GM12878 (cell line): ENCODE measurements at regions not wholly inside any gene's neighbourhood (a gene's known extent, or its start where the extent isn't known, plus 50 kb on each side); places are given as distances from the start of the nearest gene placed in this dataset.

ENCODE experiments used
- ATAC-seq: fragments of 200-7000 bp; cut with Tn5 transposase; 3 replicates; pipeline ENCODE4 v1.9.1; 2020; ENCODE audit warnings: mild to moderate bottlenecking, moderate library complexity
- BruUV-seq: library from RNA; stranded (reverse); fragments of 400-500 nt; replicated peaks from 2 replicates; lab custom pipeline; 2021; lab: Mats Ljungman, UMichigan
- CTCF ChIA-PET: fragments of 300-600 bp; sonication (Branson Sonifier 250); formaldehyde crosslinking; extraction: SDS; loops from one replicate; lab custom pipeline; 2021; ENCODE audit warnings: inconsistent platforms; lab: Yijun Ruan, JAX
- POLR2A ChIA-PET: fragments of 350-600 bp; formaldehyde crosslinking; extraction: SDS; loops from one replicate; lab custom pipeline; 2021; ENCODE audit warnings: inconsistent platforms; lab: Charles Lee
- RAD21 ChIA-PET: fragments of 300-600 bp; sonication (Branson Sonifier 250); formaldehyde crosslinking; loops from one replicate; lab custom pipeline; 2023; ENCODE audit warnings: antibody characterized with exemption; ENCODE audit not compliant: unreplicated experiment; lab: Charles Lee
- SMC1A ChIA-PET: fragments of 300-600 bp; sonication (Branson Sonifier 250); formaldehyde crosslinking; loops from one replicate; lab custom pipeline; 2023; ENCODE audit not compliant: unreplicated experiment, uncharacterized antibody; lab: Charles Lee
- DNase-seq: peaks from one replicate; pipeline ENCODE4 v3.0.0-alpha.2; 2011; ENCODE audit warnings: low read depth, low spot score
- FAIRE-seq: peaks from 3 replicates; lab custom pipeline; 2011; peaks lifted over from hg19 to GRCh38; lab: Jason Lieb, UNC
- H2AFZ ChIP-seq: 2 replicates; pipeline ENCODE4 v1.6.0; 2011; ENCODE audit warnings: low read depth, low read length, control low read depth; ENCODE audit not compliant: control insufficient read depth
- H3K27ac ChIP-seq: 2 replicates; pipeline ENCODE4 v1.5.1; 2011; ENCODE audit warnings: control low read depth; ENCODE audit not compliant: control insufficient read depth, insufficient read depth
- H3K27me3 ChIP-seq, 2 experiments: replicated peaks in 1 of 2; 2 replicates each; pipeline versions ENCODE4 v1.6.0 to v1.6.1; 2011; ENCODE audit warnings: low read length in 1 of 2; ENCODE audit not compliant: control insufficient read depth in 2 of 2, insufficient read depth in 2 of 2
- H3K36me3 ChIP-seq, 2 experiments: 2 replicates each; pipeline ENCODE4 v1.5.1; 2011; ENCODE audit warnings: low read length in 1 of 2; ENCODE audit not compliant: control insufficient read depth in 2 of 2, insufficient read depth in 2 of 2
- H3K4me1 ChIP-seq: 2 replicates; pipeline ENCODE4 v1.6.1; 2011; ENCODE audit warnings: mild to moderate bottlenecking, low read length, moderate library complexity, mixed read lengths; ENCODE audit not compliant: control insufficient read depth, insufficient read depth
- H3K4me2 ChIP-seq: 2 replicates; pipeline ENCODE4 v1.6.0; 2011; ENCODE audit warnings: control low read depth; ENCODE audit not compliant: control insufficient read depth, insufficient read depth
- H3K4me3 ChIP-seq: fragments of 200-600 bp; sonication (generic); 2 replicates; pipeline ENCODE4 v1.5.1; 2016
- H3K79me2 ChIP-seq: 2 replicates; pipeline ENCODE4 v1.6.0; 2011; ENCODE audit warnings: low read length; ENCODE audit not compliant: control insufficient read depth, insufficient read depth
- H3K9ac ChIP-seq: 2 replicates; pipeline ENCODE4 v1.8.0; 2011; ENCODE audit warnings: low read length, control low read depth, mixed read lengths; ENCODE audit not compliant: control insufficient read depth, insufficient read depth
- H3K9me3 ChIP-seq: replicated peaks from 3 replicates; pipeline ENCODE4 v1.5.1; 2011; ENCODE audit warnings: mild to moderate bottlenecking, low read length; ENCODE audit not compliant: control insufficient read depth, insufficient read depth
- H4K20me1 ChIP-seq: 2 replicates; pipeline ENCODE4 v1.6.0; 2011; ENCODE audit not compliant: control insufficient read depth, insufficient read depth
- CHD2 ChIP-seq: IDR thresholded peaks from 2 replicates; pipeline ENCODE4 v1.6.1; 2011; ENCODE audit warnings: low read depth, low read length, improper control_type of control experiment, borderline replicate concordance
- E4F1 ChIP-seq: fragments of 450-650 bp; IDR thresholded peaks from 2 replicates; pipeline ENCODE4 v1.6.1; 2018; ENCODE audit warnings: borderline replicate concordance, mild to moderate bottlenecking; ENCODE audit not compliant: partially characterized antibody
- NKRF ChIP-seq: fragments of 450-650 bp; conservative IDR thresholded peaks from 2 replicates; pipeline ENCODE4 v1.6.1; 2017; ENCODE audit warnings: mild to moderate bottlenecking, moderate library complexity
- POLR2AphosphoS5 ChIP-seq: IDR thresholded peaks from 2 replicates; pipeline ENCODE4 v1.6.1; 2011; ENCODE audit warnings: mild to moderate bottlenecking, low read length, inconsistent platforms
- RFX5 ChIP-seq: IDR thresholded peaks from 2 replicates; pipeline ENCODE4 v1.6.1; 2011; ENCODE audit warnings: low read depth, low read length, improper control_type of control experiment
- SP1 ChIP-seq: IDR thresholded peaks from one replicate; pipeline ENCODE4 v1.6.1; 2011; ENCODE audit warnings: low read depth, low read length
- TBL1XR1 ChIP-seq: IDR thresholded peaks from 2 replicates; pipeline ENCODE4 v1.6.1; 2012; ENCODE audit warnings: low read depth, low read length, improper control_type of control experiment
- WRNIP1 ChIP-seq: IDR thresholded peaks from 2 replicates; pipeline ENCODE4 v1.6.1; 2011; ENCODE audit warnings: low read depth, low read length, improper control_type of control experiment, borderline replicate concordance
- ZBTB33 ChIP-seq: fragments of 450-650 bp; IDR thresholded peaks from 2 replicates; pipeline ENCODE4 v1.6.1; 2017; ENCODE audit warnings: mild to moderate bottlenecking
- ZNF384 ChIP-seq: IDR thresholded peaks from 2 replicates; pipeline ENCODE4 v1.6.1; 2012; ENCODE audit warnings: low read depth, mild to moderate bottlenecking, low read length, improper control_type of control experiment, borderline replicate concordance
- ZNF687 ChIP-seq: fragments of 450-650 bp; IDR thresholded peaks from 2 replicates; pipeline ENCODE4 v1.6.1; 2017; ENCODE audit warnings: mild to moderate bottlenecking, moderate library complexity
- WGBS: methylation state at CpG from one replicate; pipeline ENCODE4 v1.1.6; 2016; ENCODE audit warnings: low lambda C conversion rate; ENCODE audit not compliant: insufficient replicate concordance, insufficient coverage; ENCODE audit errors: missing lambda C conversion rate; 5-methylcytosine and 5-hydroxymethylcytosine counted together
- in situ Hi-C: fragments of 300-500 bp; cut with MboI; formaldehyde crosslinking; loops from 9 replicates; pipeline ENCODE4 v1.14.3; 2018; ENCODE audit warnings: mixed read lengths
- intact Hi-C: fragments of 100-400 bp; cut with micrococcal nuclease; formaldehyde crosslinking; loops from one replicate; pipeline ENCODE4 v1.14.2; 2022; ENCODE audit not compliant: unreplicated experiment

GRCh38 chr6:134814076-134814695 is 135.7 kb downstream of the ALDH8A1 start:
- Histone ChIP-seq H3K79me2 (no peaks in the 10 kb centered on the region), H3K9me3 (no peaks in the 10 kb centered on the region), H3K9ac (no peak overlapping the region), H3K27me3 (no peaks in the 10 kb centered on the region), H3K36me3 (no peaks in the 10 kb centered on the region), H2AFZ (no peak overlapping the region), H3K4me1 (no peaks in the 10 kb centered on the region), H3K27ac (no peak overlapping the region), H3K4me3 (no peak overlapping the region), H3K4me2 (no peak overlapping the region), H4K20me1 (no peaks in the 10 kb centered on the region)
- no peak for ATAC-seq
- ChIA-PET POLR2A (no interaction called here), RAD21 (interaction anchor here (1.1 kb wide), 1 partner anchor 10 kb away, joined by 4 read pairs; no protein-coding TSS in a partner anchor), CTCF (interaction anchor here (0.6 kb wide), 1 partner anchor 502 kb away, joined by 4 read pairs; no protein-coding TSS in a partner anchor), SMC1A (no interaction called here)
- 67% methylated on average over 4 of the region's 4 CpGs for WGBS
- BruUV-seq = no TSS peak
- in situ Hi-C loops = no loop called here
- intact Hi-C loops = no loop called here
- no peak for DNase-seq
- FAIRE-seq = no peak
- no peak for TF ChIP-seq NKRF
- TF ChIP-seq WRNIP1 = no peak
- no peak for TF ChIP-seq RFX5
- TF ChIP-seq TBL1XR1 = no peak
- TF ChIP-seq SP1 = no peak
- no peak for TF ChIP-seq ZNF687
- TF ChIP-seq ZNF384 = no peak
- TF ChIP-seq POLR2AphosphoS5 = no peak
- no peak for TF ChIP-seq CHD2
- no peak for TF ChIP-seq ZBTB33
- no peak for TF ChIP-seq E4F1
